GM18951 (cell line): ENCODE measurements at regions not wholly inside any gene's neighbourhood (a gene's known extent, or its start where the extent isn't known, plus 50 kb on each side); places are given as distances from the start of the nearest gene placed in this dataset.

Experiments used
- POLR2A ChIP-seq: IDR thresholded peaks from 4 replicates; pipeline ENCODE4 v1.6.1; 2011; ENCODE audit warnings: mild to moderate bottlenecking; ENCODE audit not compliant: insufficient read length, insufficient read depth; ENCODE audit errors: extremely low read depth
- in situ Hi-C: fragments of 300-500 bp; cut with MboI; formaldehyde crosslinking; loops from one replicate; pipeline ENCODE4 v1.12.0; 2022; ENCODE audit warnings: low sequenced_read_pairs, mixed read lengths, inconsistent platforms; ENCODE audit not compliant: unreplicated experiment

- in situ Hi-C loops: no loop called here
- no peak for TF ChIP-seq POLR2A
Measured at GRCh38 chr10:3896161-3896560, 111.2 kb upstream of the KLF6 start.

DNA sequence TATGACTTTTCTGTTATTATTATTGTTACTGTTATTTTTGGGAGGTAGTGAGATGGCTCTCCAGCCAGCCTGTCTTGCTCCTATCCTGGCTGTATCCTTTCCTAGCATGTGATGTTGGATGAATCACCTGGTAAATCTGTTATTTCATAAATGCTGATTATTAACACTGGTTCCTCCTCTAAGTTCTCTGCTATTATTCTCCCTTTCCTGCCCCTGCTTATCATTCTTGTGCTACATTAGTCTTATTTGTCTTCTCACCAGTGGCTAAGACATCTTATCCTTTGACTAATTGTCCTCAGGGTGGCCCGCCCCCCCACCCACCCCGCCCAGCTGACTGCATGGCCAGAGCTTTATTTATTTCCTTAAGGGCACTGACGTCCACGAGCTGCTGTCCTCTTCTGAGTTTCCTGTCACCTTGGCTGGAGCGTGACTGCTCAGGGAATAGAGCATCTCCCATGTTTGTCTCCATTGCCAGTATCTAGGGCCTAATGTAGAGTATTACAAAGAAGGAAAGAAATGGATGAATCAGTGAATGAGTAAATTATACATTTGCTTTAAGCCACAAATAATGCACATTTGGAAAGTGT is 110.1 kb upstream of the KLF6 start:
- no peak for TF ChIP-seq POLR2A
- in situ Hi-C loops: no loop called here

DNA sequence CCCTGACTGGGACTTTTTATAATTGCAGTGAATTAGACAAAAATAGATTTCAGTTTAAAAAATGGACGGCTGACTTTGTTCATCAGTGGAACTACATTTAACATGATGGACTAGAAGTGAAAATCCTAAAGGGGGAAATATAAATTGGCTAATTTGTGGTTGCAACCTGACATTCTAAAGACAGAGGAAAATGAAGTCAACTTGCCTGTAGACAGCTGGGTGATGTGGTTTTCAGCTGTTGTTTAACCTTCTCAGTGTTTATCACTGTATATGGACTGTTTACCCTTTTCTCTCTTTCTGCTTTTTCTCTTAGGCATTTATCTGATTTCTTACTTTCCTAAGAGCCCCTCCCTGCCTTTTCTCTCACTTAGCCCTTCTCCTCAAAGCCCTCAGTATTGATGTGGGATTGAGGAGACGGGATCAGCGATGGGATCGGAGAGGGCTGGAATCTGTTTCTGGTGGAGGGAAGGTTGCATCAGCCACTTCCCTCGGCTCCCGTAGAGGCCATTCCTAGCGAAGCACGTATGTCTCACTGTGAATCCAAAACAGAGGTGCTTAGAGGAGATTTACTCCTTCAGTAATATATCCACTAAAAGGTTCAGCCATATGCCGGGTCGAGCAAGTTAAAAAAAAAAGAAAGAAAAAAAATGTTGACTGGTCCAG is 109.0 kb upstream of the KLF6 start:
- in situ Hi-C loops: no loop called here
- TF ChIP-seq POLR2A: no peak

DNA sequence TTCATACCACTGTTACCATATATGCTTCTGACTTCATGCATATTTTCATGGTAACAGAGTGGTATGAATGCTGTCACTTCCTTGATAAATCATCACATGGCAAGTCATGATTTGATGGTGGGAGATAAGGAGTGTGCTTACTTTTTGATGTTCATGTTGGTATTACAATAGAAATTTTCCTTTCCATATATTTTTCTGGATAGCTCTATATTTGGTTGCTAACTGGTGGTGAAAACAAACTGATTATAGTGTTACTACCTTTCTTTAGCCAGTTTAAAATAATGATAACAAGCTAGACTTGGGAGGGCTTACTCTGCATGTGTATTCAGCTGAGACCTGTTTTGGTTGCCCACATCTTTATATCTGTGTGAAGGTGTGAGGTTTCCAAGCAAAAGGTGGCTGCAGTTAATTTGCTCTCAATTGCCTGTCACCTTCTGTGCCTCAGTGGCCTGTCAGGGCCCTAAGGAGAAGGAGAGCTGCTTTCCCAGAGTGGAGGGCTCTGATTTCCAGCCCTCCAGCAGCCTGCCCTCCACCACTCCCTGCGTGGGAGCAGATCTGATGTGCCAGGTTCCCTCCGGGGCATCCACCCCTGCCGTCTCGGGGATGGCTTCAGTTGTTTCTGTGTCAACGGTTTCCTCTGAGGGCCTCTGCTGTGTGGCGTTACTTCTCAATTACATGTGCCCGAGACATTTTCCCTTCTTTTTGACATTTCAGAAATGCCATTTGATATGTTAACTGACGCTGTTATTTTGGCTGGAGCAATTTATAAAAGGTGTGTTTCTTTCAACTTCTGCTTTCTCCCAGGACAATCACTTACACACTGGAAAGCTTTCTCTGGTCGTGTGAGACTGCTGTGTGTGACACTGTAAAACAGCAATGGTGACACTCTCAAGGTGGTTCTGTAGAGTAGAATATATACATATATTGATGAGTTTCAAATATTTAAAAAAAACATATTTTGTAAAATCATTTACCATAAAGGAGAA is 107.7 kb upstream of the KLF6 start:
- in situ Hi-C loops: no loop called here

GRCh38 chr10:3891396-3891795 is 106.4 kb upstream of the KLF6 start:
- in situ Hi-C loops: no loop called here
- TF ChIP-seq POLR2A: no peak

More for the DNA sequence above, 107.7 kb upstream of the KLF6 start:
- no peak for TF ChIP-seq POLR2A

DNA sequence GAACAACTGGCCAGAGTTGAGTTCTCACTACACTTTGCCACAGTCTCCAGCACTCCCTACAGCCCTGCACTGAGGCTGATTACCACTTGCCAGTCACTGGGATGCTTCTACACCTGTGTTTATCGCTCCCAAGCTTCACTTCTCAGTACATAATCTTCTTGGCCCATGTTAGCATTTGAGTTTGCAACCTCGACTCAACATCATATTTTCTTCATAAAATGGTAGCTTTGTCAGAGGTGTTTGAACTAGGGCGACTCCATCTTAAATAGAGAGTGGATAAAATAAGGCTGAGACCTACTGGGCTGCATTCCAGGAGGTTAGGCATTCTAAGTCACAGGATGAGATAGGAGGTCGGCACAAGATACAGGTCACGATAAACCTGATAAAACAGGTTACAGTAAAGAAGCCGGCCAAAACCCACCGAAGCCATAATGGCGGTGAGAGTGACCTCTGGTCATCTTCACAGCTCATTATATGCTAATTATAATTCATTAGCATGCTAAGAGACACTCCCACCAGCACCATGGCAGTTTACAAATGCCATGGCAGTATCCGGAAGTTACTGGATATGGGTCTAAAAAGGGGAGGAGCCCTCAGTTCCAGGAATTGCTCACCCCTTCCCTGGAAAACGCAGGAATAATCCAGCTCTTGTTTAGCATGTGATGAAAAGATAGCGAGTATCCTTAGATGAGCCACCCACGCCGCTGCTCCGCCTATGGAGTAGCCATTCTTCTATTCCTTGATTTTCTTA is 105.8 kb upstream of the KLF6 start:
- in situ Hi-C loops: no loop called here

GRCh38 chr10:3889961-3890522 is 105.0 kb upstream of the KLF6 start:
- no peak for TF ChIP-seq POLR2A
- in situ Hi-C loops: no loop called here

More for the DNA sequence above, 105.8 kb upstream of the KLF6 start:
- no peak for TF ChIP-seq POLR2A

DNA sequence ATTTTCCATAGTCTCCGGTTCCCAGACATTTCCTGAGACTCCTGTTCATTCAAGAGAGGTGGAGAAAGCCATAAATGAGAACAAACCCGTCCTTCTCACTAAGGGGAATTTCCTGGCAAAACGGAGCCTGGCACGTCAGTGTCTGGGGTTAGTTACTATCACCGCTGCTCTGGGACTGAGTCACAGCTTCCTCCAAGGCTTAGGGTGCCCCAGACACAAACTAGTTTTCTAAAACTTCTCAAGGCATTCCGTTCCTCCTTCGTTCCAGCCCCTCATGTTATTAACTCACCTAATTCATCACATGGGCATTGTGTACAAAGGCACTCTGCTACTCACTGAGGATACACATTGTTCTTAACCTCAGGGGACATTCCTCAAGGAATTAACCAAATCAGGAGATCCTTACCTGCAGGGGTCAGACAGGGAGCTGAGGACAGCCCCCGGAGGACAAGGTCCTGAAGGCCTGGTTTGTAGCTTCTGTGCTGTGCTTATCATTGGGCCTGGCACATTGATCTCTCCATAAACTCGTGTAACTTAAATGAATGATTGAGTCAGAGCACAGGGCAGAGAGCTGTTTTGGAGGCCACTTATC is 103.0 kb upstream of the KLF6 start:
- no peak for TF ChIP-seq POLR2A

DNA sequence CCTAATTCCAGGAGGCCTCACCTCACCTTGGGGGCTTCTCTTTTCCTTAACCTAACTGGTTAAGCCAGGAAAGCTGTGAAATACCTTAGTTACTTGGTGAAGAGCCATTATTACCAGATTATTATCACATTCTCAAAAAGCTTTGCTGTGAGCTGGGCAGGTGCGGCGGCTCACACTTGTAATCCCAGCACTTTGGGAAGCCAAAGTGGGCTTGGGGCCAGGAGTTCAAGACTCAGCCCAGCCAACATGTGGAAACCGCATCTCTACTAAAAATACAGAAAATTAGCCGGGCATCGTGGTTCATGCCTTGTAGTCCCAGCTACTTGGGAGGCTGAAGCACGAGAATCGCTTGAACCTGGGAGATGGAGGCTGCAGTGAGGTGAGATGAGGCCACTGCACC is 102.4 kb upstream of the KLF6 start:
- in situ Hi-C loops: no loop called here
- no peak for TF ChIP-seq POLR2A

More for the DNA sequence above, 103.0 kb upstream of the KLF6 start:
- in situ Hi-C loops: no loop called here

DNA sequence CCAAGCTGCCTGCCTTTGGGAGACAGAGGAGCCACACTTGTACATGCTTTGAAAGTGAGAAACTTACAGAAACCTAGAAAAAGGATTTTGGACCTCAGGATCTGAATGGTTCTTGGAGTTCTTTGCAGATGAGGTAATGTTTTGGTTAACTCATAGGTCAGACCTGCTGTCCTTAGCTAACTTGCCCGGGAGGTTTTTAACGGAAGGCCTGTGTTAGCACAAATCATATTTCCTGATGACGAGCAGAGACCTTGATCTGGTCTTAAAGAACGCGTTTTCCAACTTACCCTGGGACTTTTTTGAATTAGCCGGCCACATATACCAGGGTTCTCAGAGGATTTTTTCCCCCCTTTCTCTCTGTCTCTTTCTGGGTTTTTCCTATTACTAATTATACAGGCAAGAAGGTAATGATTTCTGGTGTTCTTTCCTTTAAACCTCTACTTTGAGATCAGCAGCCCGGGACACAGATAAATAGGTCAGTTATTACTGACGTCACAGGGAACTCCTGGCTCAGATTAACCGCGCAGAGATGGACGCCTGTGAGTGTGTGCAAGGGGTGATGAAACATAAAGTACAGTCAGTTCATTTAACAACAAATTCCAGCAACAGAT is 101.7 kb upstream of the KLF6 start:
- no peak for TF ChIP-seq POLR2A
- in situ Hi-C loops: no loop called here

DNA sequence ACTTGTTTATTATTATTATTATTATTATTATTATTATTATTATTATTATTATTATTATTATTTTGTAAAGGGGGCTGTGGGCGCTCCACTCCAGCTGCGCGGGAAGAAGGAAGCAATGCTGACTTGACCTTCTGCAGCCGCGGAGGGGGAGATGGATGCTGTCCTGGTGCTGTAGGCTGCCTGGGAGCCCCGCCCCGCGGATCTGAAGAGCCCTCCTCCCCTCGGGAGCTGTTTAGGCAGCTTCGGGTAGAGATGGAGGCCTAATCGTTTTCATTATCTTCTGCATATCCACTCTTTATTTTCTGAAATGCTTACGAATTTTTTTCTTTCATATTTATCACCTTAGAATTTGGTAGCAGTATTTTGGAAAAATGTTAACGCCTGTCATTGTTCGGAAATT is 101.2 kb upstream of the KLF6 start:
- in situ Hi-C loops: no loop called here

DNA sequence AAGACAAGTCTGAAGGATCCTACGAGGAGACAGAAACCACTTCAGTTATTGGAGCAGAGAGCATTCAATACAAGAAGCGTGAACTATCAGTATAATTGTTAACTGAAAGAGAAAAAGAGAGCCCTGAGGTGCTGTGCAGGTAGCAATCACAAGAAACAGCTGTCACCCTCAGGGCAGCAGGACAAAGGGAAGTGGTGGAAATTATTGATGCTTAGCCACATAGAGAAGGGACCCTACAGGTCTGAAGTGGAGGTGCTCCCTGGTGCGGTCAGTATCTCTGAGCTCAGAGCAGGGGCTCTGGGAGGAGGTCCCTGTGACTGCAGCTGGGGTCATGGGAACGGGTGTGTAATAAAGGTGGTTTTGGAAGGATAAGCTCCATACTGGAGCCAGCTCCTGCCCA is 97.8 kb upstream of the KLF6 start:
- in situ Hi-C loops: no loop called here
- no peak for TF ChIP-seq POLR2A

More for the DNA sequence above, 101.2 kb upstream of the KLF6 start:
- no peak for TF ChIP-seq POLR2A
